Testis (tissue), 2 donors: ENCODE measurements at regions not wholly inside any gene's neighbourhood (a gene's known extent, or its start where the extent isn't known, plus 50 kb on each side); places are given as distances from the start of the nearest gene placed in this dataset.

Experiments
- POLR2A ChIP-seq: fragments of 450-650 bp; IDR thresholded peaks from one replicate; pipeline ENCODE4 v1.6.1; 2017; ENCODE audit warnings: antibody characterized with exemption, mild to moderate bottlenecking, moderate library complexity
- TF ChIP-seq, protein P1 (sequence below), 3 experiments: fragments of 450-650 bp in 2 of 3; fragments of 200-600 bp in 1 of 3; sonication (generic) in 1 of 3; IDR thresholded peaks; one replicate each; pipeline ENCODE4 v1.5.1; 2016 to 2019; ENCODE audit warnings: antibody characterized with exemption in 3 of 3, mild to moderate bottlenecking in 2 of 3, moderate library complexity in 1 of 3

DNA sequence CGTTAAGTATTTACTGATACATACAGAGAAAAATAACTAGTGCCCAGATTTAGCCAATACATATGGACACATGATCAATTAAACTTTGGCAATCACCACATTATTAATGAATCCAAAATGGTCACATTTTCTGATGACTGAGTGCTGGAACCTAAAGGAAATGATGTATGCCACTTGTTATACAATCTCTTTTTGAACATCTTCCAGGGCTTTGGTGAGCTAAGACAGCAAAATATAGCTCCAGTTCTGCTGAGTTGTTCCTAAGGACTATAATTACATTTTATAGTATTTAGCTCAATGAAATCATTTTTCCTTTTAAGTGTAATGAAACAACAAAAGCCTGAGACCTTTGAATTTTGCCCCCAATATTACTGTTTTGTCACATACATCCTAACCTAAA is 329.1 kb upstream of the ATP2B1 start:
- TF ChIP-seq, protein P1, sequence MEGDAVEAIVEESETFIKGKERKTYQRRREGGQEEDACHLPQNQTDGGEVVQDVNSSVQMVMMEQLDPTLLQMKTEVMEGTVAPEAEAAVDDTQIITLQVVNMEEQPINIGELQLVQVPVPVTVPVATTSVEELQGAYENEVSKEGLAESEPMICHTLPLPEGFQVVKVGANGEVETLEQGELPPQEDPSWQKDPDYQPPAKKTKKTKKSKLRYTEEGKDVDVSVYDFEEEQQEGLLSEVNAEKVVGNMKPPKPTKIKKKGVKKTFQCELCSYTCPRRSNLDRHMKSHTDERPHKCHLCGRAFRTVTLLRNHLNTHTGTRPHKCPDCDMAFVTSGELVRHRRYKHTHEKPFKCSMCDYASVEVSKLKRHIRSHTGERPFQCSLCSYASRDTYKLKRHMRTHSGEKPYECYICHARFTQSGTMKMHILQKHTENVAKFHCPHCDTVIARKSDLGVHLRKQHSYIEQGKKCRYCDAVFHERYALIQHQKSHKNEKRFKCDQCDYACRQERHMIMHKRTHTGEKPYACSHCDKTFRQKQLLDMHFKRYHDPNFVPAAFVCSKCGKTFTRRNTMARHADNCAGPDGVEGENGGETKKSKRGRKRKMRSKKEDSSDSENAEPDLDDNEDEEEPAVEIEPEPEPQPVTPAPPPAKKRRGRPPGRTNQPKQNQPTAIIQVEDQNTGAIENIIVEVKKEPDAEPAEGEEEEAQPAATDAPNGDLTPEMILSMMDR (IDR thresholded peaks at IDR 0.05) = no peak
- TF ChIP-seq POLR2A = no peak
